ENCODE measurements at regions not wholly inside any gene's neighbourhood (a gene's known extent, or its start where the extent isn't known, plus 50 kb on each side); places are given as distances from the start of the nearest gene placed in this dataset.

- TF ChIP-seq ZNF274 (IDR thresholded peaks at IDR 0.05; ENCODE audit: low read depth, low read length) (no peak), CTCF (IDR thresholded peaks at IDR 0.05 in 2 of 3, conservative IDR thresholded peaks at IDR 0.05 in 1 of 3; ENCODE audit: borderline replicate concordance in 1 of 3, insufficient read depth in 1 of 3, low read depth in 2 of 3, low read length in 2 of 3) (no peak), JUND (IDR thresholded peaks at IDR 0.05) (no peak), SIN3A (IDR thresholded peaks at IDR 0.05; ENCODE audit: low read depth) (no peak), POLR2AphosphoS5 (IDR thresholded peaks at IDR 0.05; ENCODE audit: low read depth, low read length) (no peak), POLR2A (IDR thresholded peaks at IDR 0.05; ENCODE audit: borderline replicate concordance, extremely low read depth, insufficient read depth, insufficient read length) (no peak), EZH2 (IDR thresholded peaks at IDR 0.05) (no peak), ATF3 (IDR thresholded peaks at IDR 0.05) (no peak), TCF7L2 (IDR thresholded peaks at IDR 0.05; ENCODE audit: borderline replicate concordance, extremely low read depth, insufficient read depth, insufficient read length) (no peak), YY1 (IDR thresholded peaks at IDR 0.05; ENCODE audit: extremely low read depth, insufficient replicate concordance, low read depth, low read length) (no peak), MAX (IDR thresholded peaks at IDR 0.05) (no peak), EZH2phosphoT487 (IDR thresholded peaks at IDR 0.05; ENCODE audit: borderline replicate concordance) (no peak), FOSL1 (IDR thresholded peaks at IDR 0.05; ENCODE audit: low read depth) (no peak), REST (IDR thresholded peaks at IDR 0.05; ENCODE audit: low read depth) (no peak)
Measured at GRCh38 chr3:162052636-162053035, 556.0 kb downstream of the OTOL1 start.

All from HCT116 (cell line).